GM21381 (cell line): ENCODE measurements at regions not wholly inside any gene's neighbourhood (a gene's known extent, or its start where the extent isn't known, plus 50 kb on each side); places are given as distances from the start of the nearest gene placed in this dataset.

ENCODE experiments used
- ATAC-seq: cut with Tn5 transposase; IDR thresholded peaks from one replicate; pipeline ENCODE4 v1.9.1; 2021; ENCODE audit warnings: mild to moderate bottlenecking, moderate library complexity; ENCODE audit not compliant: unreplicated experiment

DNA sequence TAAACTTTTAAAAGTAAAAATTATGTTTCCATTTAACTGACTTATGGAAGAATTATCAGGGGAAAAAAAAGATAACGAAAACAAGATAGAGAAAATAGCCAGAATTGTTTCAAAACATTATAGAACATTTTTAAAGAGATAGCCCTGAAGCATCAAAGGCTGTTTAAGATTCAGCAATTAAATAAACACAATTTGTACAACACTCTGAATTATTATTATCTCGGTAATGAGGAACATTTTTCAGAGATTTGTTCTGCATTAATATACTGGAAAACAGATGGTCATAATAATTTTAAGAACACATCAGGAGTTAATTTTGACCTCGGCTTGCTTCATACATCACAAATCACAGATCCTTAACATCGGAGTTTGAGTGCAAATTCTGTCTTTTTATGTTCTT lies 643.8 kb downstream of the SORCS1 start:
- ATAC-seq, result no peak

DNA sequence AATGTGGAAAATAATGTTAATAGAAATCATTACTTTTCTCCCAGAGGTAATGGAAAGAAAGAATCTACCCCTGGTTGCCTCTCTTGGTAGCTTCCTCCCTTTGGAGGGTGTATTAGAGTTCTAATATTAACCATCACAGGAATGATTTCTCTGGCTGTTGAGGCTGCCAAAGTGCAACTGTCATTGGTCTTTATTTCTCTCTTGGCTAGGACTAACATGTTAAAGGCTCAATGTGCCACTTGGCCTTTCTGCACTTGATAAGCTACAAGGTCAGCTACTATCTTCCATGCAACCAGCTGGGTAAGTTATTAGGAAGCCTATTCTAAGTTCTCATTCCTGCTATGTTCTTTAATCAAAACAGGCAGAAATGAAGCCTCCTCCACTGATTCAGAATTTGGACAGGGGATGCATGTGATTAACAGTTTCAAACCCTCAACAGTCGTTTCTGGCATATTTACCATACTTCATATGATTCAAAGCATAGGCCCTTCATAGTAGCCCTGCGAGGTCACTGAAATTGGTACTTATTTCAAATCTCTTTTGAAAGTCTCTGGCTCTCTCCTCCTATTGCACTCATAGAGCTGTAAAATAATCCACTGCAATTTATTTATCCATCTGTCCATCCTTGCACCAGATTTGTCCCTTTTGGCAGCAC lies 645.0 kb downstream of the SORCS1 start:
- ATAC-seq, result no peak

DNA sequence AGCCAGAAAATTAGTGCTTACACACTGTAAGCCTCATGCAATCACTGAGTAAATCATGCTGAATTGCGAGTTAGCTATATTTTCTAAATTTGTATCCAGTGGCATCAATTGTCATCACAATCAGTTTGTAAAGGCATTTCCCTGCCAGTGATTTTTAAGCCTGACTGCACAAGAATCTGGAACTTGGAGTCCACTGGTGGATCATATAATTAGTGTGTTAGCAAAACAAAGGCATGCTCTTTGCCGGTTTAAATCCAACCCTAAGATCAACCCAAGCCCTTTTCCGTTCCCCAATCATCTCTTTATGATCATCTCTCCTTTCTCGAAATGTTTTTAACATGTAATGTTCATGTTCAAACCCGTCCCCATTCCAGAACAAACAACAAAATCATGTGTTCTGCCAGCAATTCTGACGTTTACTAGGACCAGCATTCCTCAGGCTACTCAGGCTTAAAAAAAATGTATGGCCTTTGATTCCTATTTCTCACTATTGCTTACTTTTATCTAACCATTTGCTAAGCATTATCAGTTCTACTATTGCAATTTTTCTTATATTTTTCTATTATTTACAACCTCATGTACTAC lies 649.2 kb downstream of the SORCS1 start:
- ATAC-seq, result no peak

DNA sequence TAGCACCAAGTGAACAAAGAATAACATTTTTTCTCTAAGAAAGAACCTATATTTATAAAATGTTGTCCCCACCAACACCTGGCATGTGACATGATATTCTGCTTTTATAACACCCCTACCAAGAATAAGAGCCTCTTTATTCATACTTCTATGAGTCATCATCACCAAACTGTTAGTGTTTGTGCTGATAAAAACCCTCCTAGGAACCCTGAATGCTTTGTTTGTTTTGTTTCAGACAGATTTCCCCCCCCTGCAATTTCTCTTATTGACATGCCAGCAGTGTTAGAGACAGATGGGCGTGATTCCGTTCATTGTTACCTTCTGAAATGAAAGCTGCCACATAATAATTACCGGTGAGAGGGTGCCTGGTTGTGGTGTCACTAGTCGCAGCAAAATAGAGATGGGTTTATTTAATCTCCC lies 651.1 kb downstream of the SORCS1 start:
- ATAC-seq, result no peak

DNA sequence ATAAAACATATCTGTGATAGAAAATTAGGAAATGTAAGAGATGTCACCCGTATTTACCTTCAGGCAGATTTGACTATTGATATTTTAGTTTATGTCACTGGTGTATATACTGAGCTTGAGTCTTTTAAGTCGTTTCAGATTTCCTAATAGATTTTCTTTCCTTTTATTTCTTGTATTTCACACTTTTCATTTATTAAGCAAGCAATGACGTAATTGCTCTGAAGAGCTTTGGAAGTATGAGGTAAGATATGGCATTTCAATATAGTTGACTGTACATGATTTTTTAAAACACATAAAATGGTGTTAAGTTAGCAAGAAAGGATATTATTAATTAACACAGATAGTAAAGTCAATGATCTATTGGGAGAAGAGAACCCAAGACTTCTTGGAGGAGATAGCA lies 652.6 kb downstream of the SORCS1 start:
- no peak for ATAC-seq

DNA sequence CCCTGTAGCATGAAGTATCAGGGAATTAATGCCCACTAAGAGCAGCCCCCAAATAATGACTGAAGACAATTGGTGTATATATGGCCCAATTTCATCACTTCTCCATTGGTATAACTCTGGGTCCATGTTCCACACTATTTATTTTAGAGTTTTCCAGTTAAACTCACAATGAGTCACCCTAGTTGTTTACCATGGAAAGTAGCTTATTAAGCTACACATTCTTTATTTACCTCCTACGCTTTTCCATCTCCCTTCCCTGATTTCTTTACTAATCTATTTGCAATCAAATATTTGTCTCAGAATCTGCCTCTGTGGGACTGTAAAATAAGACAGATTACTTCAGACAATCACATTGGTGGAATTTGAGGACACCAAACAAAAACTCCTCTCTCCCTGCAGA lies 655.6 kb downstream of the SORCS1 start:
- ATAC-seq, result no peak

DNA sequence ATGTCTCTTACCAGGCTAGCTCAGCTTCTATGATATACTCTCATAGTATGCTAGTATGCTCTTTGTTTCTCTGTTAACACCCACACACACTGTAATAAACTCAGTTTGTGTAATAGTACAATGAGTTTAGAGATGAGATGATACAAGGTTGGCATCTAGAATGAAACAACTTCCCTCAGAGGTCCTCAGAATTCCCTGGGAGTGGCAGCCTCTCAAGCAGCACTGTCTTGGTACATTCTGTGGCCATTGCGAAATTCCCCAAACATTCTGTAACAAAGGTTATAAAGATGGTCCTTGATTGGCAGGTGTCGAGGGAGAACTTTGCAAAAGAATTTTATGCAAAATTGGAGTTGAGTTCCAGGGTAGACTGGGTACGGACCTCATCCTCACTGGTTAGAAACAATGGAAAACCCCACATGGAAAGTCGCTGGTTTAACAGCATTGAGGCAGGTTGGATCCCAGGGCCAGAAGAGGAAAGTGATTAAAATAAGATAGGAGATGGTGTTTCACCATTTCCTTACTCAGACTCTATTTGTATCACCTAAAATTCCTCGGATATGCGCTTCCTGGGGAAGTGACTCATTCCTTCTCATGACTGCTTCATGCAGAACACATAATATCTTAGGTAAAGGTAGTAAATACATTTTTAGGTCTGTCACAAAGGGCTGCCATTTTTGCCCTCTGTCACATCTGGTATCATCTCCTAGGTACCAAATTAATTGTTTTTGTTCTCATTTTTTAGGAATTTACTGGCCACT lies 657.8 kb downstream of the SORCS1 start:
- no peak for ATAC-seq

DNA sequence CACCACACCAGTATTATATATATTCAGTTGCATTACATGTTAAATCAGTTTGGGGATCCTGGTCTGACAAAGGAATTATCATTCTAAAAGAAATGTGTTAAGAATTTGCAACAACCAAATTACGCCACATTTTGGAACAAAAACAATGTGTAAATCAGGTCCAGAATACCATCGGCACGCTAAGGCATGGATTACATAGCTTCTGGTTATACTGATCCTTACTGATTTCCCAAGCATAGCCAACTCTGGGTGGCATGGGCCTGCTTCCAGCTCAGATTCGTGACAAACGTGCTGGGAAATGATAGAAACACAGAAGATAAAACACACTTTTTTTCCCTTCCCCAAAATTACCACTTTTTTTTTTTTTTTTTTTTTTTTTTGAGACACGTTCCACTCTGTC lies 660.0 kb downstream of the SORCS1 start:
- ATAC-seq, result no peak

DNA sequence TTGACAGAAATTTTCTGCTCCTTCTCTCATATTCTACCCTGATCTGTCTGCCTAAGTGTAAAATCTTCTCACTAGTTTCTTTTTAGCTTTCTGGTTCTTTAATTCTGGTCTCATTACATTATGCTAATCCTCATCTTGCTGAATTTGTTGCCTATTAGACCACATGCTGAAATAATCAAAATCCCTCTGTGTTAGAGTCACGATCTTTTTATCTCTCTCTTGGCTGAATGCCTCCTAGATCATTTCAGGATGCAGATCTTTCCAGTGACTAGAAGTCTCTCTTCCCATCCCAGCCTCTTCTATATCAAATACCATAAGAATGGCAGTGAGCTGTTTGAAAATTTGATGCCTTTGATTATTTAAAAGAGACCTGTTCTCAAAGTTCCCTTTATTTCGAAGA lies 661.9 kb downstream of the SORCS1 start:
- no peak for ATAC-seq

DNA sequence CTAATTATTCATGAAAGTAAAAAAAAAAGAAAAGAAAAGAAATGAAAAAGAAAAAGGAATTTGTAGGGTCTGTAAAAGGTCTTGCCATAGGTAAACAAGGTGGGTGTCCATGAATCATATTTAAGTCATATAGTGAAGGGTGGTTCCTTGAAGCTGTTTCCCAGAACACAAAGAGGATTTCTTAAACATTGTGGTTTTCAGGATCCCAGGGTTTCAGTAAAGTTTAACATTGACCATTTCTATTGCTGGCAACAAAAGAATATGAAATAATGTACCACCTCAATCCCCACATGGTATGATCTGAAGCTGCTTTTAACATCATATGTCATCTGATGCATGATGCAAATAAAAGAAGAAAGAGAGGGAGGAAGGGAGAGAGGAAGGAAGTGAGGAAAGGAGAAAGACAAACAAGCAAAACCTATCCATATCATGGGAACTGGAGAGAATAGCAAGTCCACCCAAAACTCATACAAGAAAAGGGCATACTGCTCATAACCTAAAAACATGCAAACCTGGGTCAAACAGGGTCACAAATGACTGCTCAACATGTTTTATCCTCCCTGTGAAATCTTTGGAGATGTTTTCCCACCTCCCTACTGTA lies 663.5 kb downstream of the SORCS1 start:
- ATAC-seq, result no peak

DNA sequence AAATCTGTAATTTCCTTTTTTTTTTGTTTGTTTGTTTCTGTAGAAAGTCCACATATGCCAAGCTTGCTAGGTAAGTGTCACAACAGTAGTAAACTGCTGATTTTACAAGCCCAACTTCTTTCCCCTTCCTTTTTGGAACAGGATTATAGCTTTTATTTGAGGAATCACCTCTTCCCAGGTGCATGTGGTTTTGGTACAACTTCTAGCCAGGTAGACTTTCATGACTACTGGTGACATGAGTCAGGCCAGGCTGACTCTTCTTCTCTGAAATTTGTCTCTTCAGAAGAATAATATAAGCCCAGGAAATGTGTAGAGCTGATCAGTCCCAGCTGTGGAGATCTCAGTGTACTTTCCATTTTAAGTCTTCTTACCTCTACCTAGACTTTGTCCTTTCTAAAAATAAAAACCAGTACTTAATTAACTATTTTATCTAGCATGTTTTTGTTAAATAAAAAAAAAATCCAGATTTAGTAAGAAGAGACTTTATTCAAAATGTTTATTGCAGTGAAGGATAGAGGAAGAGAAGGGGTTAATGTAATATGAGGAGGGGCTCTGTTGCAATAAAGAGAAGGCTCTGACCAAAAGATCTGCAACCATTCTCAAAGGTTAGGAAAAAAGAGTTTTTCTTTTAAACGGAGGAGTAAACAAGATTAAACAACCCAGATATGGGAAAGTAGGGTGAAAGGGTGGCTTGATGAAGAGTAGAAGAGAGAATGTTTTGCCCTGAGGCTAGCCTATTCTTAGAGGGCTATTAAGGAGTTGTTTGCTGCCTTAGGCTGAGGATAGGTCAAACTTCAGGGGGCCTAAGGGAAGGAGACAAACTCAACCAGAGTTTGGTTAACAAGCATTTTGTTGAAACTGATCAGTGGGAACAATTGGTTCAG lies 664.2 kb downstream of the SORCS1 start:
- no peak for ATAC-seq

DNA sequence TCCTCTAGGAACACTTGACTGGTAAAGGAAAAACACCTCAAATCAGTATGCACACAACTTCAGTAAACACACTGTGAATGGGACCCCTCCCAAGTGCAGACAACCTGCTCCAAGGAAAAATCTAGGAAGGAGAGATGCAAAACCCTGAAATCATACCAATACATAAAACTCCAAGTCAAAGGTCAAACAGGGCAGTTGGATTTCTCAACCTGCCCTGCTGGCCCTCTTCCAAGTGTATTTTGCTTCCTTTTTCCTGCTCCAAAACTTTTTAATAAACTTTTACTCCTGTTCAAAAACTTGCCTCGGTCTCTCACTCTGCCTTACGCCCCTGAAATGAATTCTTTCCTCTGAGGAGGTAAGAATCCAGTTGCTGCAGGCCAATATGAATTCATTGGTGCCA lies 665.1 kb downstream of the SORCS1 start:
- ATAC-seq, result no peak

DNA sequence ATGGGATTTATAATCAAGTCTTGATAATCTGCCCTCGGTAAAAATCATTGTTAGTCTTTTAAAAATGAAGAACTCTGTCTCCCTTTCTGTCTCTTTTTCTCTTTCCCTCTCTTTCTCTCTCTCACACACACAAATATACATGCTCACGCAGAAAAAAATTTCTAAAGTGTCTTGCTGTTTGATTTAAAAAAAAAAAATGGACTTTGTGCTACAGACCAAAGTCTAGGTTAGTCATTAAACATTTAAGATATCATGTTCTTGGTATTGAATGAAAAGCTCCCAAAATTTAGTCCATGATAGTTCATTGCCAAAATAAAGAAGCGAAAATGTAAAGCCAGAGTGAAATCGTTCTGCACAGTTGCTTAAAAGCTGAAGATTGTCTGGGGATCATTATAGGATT lies 665.8 kb downstream of the SORCS1 start:
- ATAC-seq, result no peak

DNA sequence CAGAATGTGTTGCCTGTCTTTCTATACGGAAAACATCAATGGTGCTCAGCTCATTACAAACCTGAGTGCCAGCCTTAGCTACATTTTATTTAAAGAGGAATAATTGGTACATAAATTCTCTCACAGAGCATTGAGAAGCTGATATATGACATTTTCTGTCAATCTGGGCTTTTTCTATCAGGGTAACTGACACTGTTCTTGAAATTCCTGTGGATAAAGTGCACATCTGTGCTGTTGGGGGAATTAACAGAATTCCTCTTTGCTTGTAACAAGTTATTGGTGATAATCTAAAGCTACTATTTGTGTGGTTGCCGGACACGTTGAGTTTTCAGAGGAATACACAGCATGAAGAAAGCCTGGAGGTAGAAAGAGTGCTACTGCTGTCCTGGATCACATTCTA lies 668.6 kb downstream of the SORCS1 start:
- ATAC-seq, result no peak

DNA sequence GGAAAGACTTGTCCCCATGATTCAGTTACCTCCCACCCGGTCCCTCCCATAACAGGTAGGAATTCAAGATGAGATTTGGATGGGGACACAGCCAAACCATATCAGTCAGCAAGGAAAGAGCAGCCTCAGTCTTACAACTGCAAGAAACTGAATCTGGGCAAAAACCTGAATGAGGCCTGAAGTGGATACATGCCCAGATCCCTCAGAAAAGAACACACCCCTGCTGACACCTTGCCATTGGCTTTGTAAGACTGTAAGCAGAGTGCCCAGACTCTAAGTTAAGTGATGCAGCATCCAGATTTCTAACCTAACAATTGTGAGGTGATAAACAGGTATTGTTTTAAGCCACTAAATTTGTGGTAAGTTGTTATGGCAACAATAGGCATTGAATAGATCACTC lies 670.8 kb downstream of the SORCS1 start:
- ATAC-seq, result no peak

DNA sequence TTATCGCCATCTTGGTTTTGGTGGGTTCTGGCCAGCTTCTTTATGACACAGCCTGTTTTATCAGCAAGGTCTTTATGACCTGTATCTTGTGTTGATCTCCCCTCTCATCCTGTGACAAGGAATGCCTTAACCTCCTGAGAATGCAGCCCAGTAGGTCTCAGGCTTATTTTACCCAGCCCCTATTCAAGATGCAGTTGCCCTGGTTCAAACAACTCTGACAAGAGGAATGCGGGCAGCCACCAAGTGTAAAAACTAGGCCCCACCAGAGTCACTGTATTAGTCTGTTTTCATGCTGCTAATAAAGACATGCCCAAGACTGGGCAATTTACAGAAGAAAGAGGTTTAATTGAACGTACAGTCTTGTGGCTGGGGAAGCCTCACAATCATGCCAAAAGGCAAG lies 671.3 kb downstream of the SORCS1 start:
- ATAC-seq, result no peak

DNA sequence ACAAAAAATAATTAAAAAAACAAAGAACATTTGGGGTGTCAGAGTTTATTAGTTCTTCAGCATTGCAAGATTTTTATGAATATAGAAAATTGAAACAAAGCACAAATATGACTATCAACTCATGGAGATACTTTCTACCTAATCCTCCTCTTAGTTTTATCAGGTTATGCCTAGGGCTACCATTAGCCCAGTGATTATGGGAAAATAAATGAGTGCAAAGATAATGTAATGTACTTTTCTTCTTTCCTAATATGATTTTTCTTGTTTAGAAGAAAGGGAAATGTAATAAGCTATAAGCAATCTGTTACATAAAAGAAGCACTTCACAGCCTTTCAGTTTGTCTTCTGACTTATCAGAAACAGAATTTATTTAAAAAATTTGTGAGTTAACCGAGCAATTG lies 676.8 kb downstream of the SORCS1 start:
- ATAC-seq, result no peak

DNA sequence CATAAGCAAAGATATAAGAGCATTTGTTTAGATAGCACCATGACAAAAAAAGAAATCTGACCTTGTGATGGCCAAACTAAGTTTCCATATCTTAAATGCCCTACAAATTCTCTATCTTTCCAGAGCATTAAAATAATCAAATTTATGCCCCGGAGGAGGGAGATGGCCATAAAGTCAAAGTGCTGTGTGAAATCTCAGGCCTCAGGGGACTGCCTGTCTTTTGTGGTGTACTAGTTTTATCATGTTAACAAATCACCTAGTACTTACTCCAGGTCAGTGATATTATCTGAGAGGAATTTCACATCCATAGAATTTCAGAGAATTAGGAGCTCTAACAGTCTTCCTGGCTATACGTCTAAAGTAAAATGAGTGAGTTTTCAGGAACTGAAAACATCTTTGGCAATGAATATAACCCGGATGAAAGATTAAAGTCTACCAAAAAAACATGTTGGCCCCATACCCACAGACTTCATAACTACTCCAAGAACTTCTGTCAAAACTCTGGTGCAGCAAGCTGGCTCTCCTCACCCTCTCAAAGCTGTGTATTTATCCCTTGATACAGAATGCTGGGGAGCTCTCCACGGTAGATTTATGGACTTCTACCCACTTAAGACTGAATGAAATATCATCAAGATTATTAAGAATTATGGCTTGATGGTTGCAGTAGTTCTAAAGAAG lies 682.8 kb downstream of the SORCS1 start:
- no peak for ATAC-seq

DNA sequence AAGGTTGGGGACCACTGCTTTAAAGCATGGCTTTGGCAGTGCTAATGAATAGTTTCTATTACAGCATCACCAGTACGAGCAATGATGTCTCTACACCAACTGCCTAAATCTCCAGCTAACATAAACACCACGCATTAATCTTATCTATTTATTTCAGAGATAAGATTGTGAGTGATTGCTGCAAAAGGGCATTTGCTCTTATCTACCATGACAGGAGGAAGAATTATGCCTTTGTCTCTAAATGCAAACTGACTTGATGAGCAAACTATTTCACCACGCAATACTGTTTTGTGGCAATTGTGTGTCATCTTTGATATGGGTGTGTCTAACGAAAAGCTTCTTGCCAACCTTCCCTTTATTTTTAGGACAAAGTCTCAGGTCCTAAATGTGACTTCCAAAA lies 684.9 kb downstream of the SORCS1 start:
- no peak for ATAC-seq

DNA sequence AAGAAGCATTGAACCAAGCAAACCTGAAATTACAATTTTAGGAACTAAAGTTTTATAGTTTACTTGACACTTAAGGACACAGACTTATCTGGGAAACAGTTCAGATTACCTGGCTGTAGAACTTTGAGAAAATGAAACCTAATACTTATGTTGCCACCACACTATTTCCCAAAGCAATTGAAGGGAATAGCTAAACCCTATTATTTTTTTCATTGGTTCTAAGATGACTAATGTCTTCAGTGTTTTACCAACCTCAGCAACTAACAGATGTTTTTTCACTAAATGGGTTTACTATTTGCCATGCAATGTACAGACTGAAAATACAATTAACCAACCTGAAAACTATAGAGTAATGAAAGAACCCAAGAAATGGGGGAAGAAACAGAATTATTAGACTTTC lies 689.6 kb downstream of the SORCS1 start:
- no peak for ATAC-seq
